Gastroesophageal sphincter (tissue), 3 donors: ENCODE measurements at regions not wholly inside any gene's neighbourhood (a gene's known extent, or its start where the extent isn't known, plus 50 kb on each side); places are given as distances from the start of the nearest gene placed in this dataset.

ENCODE experiments used
- CTCF ChIP-seq, 4 experiments: fragments of 200-600 bp in 2 of 4; fragments of 450-650 bp in 2 of 4; sonication (generic) in 1 of 4; IDR thresholded peaks; one replicate each; pipeline ENCODE4 v1.5.1; 2017 to 2019; ENCODE audit warnings: antibody characterized with exemption in 4 of 4, mild to moderate bottlenecking in 2 of 4, moderate library complexity in 2 of 4
- POLR2A ChIP-seq, 2 donors: fragments of 450-650 bp; IDR thresholded peaks; one replicate each; pipeline ENCODE4 v1.6.1; 2017; ENCODE audit warnings: antibody characterized with exemption in 2 of 2, mild to moderate bottlenecking in 2 of 2, moderate library complexity in 1 of 2

GRCh38 chr4:62835631-62836030, 1573.6 kb downstream of the TECRL start:
- TF ChIP-seq CTCF (IDR thresholded peaks at IDR 0.05) (no peak), POLR2A (IDR thresholded peaks at IDR 0.05) (no peak)
